NCI-H748 (cell line): ENCODE measurements at regions not wholly inside any gene's neighbourhood (a gene's known extent, or its start where the extent isn't known, plus 50 kb on each side); places are given as distances from the start of the nearest gene placed in this dataset.

ENCODE experiments used
- DNase-seq: peaks from one replicate; lab custom pipeline; 2025; ENCODE audit not compliant: unreplicated experiment; lab: John Stamatoyannopoulos, UW

GRCh38 chr3:159604151-159604581 lies 384.5 kb upstream of the IL12A start:
- DNase-seq: no peak

DNA sequence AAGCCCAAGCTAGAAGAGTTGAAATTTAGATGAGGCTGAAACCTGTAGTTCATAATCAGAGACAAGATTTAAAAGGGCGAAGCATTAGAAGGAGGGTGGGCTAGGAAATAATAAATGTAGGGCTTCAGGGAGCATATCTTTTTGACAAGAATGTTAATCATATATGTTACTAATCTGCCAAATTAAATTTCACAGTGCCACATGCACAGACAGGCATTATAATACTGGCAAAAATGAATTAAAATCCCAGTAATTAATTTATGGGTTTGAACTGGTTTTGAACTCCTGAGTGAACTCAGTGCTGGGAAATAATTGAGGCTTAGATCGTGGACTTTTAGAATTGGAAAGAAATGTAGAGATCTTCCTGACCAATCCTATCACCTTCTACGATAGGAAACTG lies 383.5 kb upstream of the IL12A start:
- DNase-seq: no peak

DNA sequence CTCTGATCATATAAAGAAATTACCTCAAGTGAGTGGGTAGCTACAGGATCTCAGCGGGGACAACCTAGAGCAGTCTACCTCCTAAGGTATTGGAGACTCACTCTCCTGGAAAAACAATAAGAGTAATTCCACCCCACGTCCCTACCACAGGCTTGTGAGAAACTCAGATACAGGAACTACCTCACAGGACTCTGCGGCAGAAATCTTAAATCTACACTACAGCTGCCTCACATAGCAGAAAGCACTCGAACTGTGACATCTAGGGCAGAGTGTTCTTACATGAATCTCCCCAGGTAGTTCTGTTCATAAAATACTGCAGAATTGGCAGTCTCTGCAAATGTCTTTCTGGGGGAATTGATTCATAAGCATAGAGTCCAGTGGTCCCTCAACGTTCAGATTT lies 382.9 kb upstream of the IL12A start:
- no peak for DNase-seq

- no peak for DNase-seq
Observed at GRCh38 chr3:159607856-159608255, 380.8 kb upstream of the IL12A start.

DNA sequence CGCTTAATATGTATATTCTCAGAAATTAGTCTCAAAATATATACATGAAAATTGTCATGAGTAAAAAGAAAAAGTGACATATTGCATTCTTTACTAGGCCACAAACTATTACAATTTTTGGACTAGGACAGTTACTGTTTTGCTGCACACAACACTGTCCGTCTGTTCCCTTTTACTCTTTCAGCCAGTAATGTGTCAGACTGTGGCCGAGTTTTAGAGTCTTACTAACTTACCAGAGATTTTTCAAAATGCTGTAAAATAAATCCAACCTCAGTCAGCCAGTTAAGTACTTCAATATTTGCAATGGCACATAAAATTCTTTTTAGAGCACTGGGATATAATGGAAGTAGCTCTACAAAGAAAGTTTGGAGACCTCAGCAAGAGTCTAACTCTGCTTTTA lies 380.3 kb upstream of the IL12A start:
- no peak for DNase-seq

DNA sequence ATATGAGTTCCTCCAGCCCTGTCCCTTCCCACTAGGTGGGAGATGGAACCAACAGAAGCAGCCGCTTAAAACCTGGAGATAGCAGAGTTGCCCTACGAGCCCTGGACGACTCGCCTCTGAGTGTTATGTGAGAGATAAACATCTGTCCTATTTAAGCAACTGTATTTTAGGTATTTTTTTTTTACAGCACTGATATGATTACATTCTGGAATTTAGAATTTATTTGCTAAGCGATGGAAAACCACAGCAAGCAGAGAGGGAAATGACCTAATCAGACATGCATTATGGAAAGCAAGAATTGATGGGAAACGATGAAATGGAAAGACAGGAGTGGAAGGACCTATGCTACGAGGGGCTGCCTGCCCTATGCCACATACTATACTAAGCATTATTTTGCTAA lies 379.0 kb upstream of the IL12A start:
- no peak for DNase-seq

DNA sequence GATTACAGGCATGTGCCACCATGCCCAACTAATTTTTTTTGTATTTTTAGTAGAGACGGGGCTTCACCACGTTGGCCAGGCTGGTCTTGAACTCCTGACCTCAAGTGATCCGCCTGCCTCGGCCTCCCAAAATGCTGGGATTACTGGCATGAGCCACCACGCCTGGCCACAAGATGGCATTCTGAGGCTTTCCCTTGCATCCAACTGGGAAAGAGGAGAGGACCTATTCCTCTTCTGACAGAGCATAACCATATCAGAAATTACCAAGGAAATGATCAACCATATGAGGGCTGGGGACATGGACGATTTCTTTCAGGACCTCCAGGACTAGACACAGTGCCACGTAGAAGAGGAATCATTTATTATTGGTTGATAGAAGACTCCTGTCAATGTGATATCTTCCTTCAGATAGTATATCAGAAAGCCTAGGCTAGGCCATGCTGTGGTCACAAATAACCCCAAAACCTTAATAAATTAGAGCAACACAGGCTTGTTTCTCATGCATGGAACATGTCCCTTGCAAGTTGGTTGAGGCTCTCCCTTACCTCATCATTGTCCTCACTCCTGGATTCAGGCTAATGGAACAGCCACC lies 372.3 kb upstream of the IL12A start:
- DNase-seq: peak; percentile 3

DNA sequence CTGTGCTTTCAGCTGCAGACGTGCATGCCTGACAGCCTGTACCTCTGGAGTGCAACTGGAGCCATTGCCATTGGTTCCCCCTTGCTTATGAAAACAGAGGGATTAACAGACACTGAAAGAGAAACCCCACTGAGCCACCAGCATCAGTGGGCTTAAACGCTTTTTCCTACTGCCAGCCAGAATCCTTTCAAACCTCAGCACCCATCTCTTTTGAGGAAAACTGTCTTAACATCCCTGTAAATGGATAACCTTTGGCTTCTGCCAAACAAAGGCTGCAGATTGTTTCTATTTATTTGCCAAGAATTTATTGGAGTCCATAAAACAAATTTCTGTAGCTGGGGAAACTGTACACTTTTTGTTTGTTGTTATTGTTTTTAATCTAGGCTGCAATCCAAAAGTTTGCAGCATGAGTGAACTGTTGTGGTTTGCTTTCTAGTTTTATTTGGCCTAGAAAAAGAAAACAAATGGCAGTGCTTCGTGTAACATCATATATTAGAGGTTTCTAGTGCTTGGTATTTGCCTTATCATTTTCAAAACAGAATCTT lies 369.2 kb upstream of the IL12A start:
- no peak for DNase-seq

- no peak for DNase-seq
Observed at GRCh38 chr3:159620281-159620680, 368.4 kb upstream of the IL12A start.

DNA sequence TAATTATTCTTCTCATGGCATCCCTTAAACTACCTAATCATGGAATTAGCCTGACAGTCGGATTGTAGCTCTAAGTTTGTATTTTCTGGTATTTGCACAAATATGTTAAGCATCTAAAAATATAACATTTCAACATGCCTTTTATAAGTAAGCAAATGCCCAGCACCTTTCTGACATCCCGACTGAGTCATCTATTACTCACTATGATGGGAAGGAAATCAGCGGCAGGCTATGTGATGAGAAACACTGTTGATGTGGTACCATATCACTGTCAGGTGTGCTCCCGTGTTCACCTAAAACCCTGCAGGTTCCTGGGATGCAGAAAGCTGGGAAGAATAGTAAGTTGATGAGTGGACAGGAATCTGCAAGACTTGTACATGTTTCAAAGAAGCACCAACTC lies 367.8 kb upstream of the IL12A start:
- DNase-seq: no peak

GRCh38 chr3:159624616-159625015 lies 364.0 kb upstream of the IL12A start:
- no peak for DNase-seq

DNA sequence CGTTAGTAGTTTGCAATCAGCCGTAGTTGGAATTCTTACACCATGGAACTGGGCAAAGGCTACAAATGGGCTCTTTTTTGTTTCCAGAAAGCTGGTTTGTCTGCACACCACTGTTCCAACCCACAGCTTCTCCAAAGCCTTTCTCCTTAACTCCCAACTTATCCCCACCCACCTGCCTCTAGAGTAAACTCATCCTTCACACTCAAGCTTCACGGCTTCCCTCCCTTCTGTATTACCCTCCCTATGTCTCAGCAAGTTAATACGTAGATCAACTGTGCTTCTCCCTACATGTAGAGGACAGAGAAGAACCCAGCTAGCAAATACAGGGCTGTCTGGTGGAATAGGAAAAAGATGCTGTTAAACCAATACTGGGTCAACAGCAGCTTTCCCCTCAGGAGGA lies 363.0 kb upstream of the IL12A start:
- DNase-seq: no peak

GRCh38 chr3:159626598-159626997 lies 362.0 kb upstream of the IL12A start:
- DNase-seq: no peak

GRCh38 chr3:159627229-159627628 lies 361.4 kb upstream of the IL12A start:
- peak; percentile 4 for DNase-seq

DNA sequence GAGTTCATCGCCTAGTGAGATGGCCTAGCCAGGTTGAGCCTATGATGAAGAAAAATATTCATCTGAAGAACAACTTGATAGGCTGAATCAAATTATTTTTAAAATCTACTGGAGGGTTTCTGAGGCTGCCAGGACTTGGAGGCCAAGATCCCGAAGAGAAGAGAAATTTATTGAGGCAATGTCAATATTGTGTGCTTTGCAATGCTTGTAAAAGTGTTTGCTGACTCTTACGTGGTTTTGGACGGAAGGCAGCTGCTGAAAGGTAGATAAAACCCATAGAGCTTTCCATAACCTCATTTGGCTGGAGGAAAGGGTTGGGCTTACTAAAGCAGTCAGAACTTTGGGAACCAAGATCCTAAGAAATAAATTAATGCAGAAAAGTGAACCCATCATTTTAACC lies 361.0 kb upstream of the IL12A start:
- DNase-seq: no peak

- no peak for DNase-seq
Observed at GRCh38 chr3:159629329-159630084, 359.1 kb upstream of the IL12A start.

DNA sequence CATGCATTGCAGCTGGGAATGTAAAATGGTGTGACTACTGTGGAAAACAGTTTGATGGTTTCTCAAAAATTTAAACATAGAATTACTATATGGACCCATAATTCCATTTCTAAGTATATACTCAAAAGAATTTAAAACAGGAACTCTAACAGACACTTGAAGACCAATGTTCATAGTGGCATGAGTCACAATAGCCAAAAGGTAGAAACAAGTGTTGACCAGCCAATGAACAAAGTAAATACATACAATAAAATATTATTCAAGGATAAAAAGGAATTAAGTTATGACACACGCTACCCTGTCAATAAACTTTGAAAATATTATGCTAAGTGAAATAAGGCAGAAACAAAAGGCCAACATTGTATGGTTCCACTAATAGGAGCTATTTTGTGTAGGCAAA lies 357.4 kb upstream of the IL12A start:
- no peak for DNase-seq

DNA sequence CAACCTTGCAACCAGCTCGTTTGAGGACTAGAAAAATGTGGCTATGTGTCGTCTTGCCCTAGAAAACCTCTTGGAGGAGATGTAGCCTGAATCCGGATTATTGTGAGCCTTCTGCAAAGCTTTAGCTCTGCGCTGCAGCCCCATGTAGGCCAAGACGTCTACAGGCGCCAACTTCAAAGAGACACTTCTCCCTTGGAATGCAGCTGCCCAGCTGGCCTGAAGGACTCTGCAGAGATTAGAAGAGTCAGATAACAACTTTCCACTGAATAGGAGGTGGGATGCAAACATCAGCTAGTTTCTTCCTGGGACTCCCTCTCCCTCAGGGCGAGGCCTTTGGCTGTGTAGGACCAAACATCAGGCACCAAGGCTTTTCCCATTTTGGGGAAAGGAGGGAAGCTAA lies 356.5 kb upstream of the IL12A start:
- DNase-seq: no peak

DNA sequence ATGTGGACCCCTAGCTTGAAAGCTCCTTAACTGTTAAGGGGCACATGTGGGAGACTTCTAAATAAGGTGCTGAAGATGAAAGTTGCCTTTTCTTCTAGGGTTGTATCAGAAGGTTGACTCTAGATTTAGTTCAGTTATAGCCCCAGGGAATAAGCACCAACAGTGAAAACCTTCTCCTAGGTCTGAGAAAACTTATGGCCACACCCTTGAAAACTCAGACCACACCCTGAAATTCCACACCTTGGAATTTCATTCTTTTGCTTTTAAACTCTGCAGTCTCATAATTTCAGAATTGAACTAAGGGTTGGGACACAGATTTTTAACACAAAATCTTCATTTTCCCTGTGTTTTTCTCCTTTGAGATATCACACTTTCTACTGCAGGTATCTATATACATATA lies 355.8 kb upstream of the IL12A start:
- DNase-seq: no peak

DNA sequence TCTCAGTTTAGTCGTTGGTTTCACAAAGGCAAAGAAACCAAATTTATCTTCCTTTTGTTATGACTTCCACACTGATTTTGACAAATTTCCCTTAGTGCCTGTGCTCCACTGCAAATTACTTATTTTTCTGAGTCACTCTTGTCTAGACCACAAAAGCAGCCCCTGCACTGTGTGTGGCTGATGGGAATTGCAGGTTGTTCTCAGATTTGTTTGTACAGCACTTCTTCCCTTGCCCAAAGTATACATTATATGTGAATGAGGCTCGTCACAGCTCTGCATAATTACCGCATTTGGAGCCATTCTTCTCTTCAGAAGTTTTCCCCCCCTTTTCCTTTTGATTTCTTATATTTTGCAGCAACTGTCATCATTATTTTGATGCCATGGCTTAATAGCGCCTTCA lies 354.2 kb upstream of the IL12A start:
- DNase-seq: peak; percentile 11

- no peak for DNase-seq
Observed at GRCh38 chr3:159635047-159635641, 353.5 kb upstream of the IL12A start.

- no peak for DNase-seq
Observed at GRCh38 chr3:159637883-159638542, 350.6 kb upstream of the IL12A start.
